ENCODE measurements at regions not wholly inside any gene's neighbourhood (a gene's known extent, or its start where the extent isn't known, plus 50 kb on each side); places are given as distances from the start of the nearest gene placed in this dataset.

DNA sequence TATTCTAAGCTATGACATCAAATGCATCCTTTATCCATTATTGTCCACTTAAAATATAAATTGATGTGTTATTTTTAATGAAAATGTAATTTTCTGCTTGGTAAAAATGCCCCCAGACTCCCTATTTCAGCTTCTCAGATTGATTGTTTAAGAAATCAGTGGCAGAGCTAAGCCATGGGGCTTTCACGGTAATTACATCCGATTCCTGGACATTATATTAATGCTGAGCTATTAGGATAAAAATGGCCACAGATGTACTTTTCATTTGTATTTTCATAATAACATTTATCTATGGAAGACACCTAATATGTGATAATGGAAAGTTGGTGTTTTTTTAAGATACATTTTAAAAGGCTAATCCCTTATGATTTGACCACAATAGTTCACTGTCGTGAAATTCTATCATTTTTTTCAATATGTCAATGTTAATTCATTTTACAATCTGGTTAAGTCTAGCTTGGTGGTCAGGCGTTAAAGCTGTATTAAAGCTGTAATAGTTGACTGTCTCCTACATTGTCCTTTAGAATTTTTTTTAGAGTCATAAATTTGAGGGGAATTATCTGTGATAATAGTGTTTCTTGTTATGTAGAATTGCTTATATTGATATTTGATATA, 229.0 kb upstream of the UBE2E3 start:
- intact Hi-C loops (cut with micrococcal nuclease; ENCODE audit: unreplicated experiment) = no loop called here
- H3K4me3 ChIP-seq = no peak overlapping the region
- no peaks in the 10 kb centered on the region for H3K36me3 ChIP-seq (ENCODE audit: low read depth)
- H3F3A ChIP-seq (ENCODE audit: insufficient read depth, low read depth) = peaks cover 18% of the 10 kb centered on the region
- H3K27ac ChIP-seq = no peak overlapping the region
- no peak overlapping the region for H3K4me2 ChIP-seq
- ChIA-PET CTCF (no interaction called here), POLR2A (ENCODE audit: unreplicated experiment) (no interaction called here)
- no peaks in the 10 kb centered on the region for H3K9me2 ChIP-seq (ENCODE audit: insufficient read depth)
- no peak overlapping the region for H2AFZ ChIP-seq
- BruUV-seq (replicated peaks) = no TSS peak
- no peaks in the 10 kb centered on the region for H4K20me1 ChIP-seq (ENCODE audit: insufficient read depth)
- DNase-seq = no peak
- TF ChIP-seq EZH2 (IDR thresholded peaks at IDR 0.05; ENCODE audit: low read depth) = no peak
- TF ChIP-seq, protein P1, sequence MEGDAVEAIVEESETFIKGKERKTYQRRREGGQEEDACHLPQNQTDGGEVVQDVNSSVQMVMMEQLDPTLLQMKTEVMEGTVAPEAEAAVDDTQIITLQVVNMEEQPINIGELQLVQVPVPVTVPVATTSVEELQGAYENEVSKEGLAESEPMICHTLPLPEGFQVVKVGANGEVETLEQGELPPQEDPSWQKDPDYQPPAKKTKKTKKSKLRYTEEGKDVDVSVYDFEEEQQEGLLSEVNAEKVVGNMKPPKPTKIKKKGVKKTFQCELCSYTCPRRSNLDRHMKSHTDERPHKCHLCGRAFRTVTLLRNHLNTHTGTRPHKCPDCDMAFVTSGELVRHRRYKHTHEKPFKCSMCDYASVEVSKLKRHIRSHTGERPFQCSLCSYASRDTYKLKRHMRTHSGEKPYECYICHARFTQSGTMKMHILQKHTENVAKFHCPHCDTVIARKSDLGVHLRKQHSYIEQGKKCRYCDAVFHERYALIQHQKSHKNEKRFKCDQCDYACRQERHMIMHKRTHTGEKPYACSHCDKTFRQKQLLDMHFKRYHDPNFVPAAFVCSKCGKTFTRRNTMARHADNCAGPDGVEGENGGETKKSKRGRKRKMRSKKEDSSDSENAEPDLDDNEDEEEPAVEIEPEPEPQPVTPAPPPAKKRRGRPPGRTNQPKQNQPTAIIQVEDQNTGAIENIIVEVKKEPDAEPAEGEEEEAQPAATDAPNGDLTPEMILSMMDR (conservative IDR thresholded peaks at IDR 0.05) = no peak
- H3K4me1 ChIP-seq (replicated peaks; ENCODE audit: insufficient read depth) = peaks cover 34% of the 10 kb centered on the region
- no peaks in the 10 kb centered on the region for H3K27me3 ChIP-seq (ENCODE audit: insufficient read depth, low read depth)
- H3K79me2 ChIP-seq (ENCODE audit: low read depth) = no peaks in the 10 kb centered on the region
- H3K9me3 ChIP-seq (ENCODE audit: insufficient read depth, low read depth) = peaks cover 25% of the 10 kb centered on the region

DNA sequence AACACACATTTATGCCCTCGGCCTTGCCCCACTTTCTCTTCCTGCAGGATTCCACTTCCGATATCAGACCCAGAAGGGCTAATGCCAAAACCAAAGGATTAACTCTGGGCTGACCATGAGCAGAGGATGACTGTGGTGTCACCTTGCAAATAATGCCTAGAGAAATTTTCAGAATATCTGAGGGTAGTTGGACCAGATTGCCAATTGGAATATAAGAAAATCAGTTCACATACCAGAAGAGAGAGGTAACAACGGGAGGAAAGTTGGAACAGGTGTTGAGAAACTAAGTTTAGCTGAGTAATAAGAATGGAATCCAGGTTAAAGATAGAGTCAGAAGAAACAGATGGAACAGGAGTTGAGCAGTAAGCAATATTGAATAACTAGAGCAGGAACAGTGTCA, 232.7 kb upstream of the UBE2E3 start:
- Histone ChIP-seq H3K79me2 (ENCODE audit: low read depth) (no peaks in the 10 kb centered on the region), H3K4me2 (peak overlapping the region; percentile 41), H3K9me2 (ENCODE audit: insufficient read depth) (no peaks in the 10 kb centered on the region), H3K9me3 (ENCODE audit: insufficient read depth, low read depth) (peaks cover 36% of the 10 kb centered on the region), H3K36me3 (ENCODE audit: low read depth) (no peaks in the 10 kb centered on the region), H3F3A (ENCODE audit: insufficient read depth, low read depth) (peaks cover 22% of the 10 kb centered on the region), H4K20me1 (ENCODE audit: insufficient read depth) (no peaks in the 10 kb centered on the region), H2AFZ (no peak overlapping the region), H3K27ac (peak overlapping the region; percentile 49), H3K4me3 (peak overlapping the region; percentile 6; the same call in 1 of the 2 replicates), H3K4me1 (replicated peaks; ENCODE audit: insufficient read depth) (peaks cover 28% of the 10 kb centered on the region), H3K27me3 (ENCODE audit: insufficient read depth, low read depth) (no peaks in the 10 kb centered on the region)
- intact Hi-C loops (cut with micrococcal nuclease; ENCODE audit: unreplicated experiment) = loop anchor here (1.0 to 10.0 kb wide), 6 partner anchors 90 to 1207 kb away; partner anchors contain the start of gene UBE2E3
- ChIA-PET POLR2A (ENCODE audit: unreplicated experiment) (no interaction called here), CTCF (no interaction called here)
- no TSS peak for BruUV-seq (replicated peaks)
- TF ChIP-seq EZH2 (IDR thresholded peaks at IDR 0.05; ENCODE audit: low read depth) = no peak
- TF ChIP-seq, protein P1 (conservative IDR thresholded peaks at IDR 0.05) = no peak
- peak; percentile 67 to 95 for DNase-seq

DNA sequence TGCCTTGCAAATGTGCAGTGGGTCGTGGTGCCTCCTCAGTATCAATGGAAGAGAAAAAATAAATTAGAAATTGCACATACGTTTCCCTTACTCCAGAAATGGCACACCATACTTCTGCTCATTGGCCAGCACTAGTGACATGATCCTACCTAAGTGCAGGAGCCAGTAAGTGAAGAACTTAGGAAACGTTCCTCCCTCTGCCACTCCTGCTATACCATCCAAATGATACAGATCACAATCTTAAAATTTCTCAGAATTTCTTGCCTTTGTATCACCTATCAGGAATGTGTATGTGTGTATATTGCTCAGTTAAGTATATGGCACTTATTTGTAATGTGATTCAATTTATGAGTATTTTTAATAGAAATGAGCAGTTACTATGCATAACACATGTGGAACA, 237.0 kb upstream of the UBE2E3 start:
- Histone ChIP-seq H2AFZ (no peak overlapping the region), H3K4me3 (0 out of 2 replicates have a peak overlapping the region, but pooled peaks have one; percentile 4), H3K36me3 (ENCODE audit: low read depth) (no peaks in the 10 kb centered on the region), H3K4me2 (peak overlapping the region; percentile 11), H3K79me2 (ENCODE audit: low read depth) (no peaks in the 10 kb centered on the region), H3K9me3 (ENCODE audit: insufficient read depth, low read depth) (peaks cover 19% of the 10 kb centered on the region), H3K27me3 (ENCODE audit: insufficient read depth, low read depth) (no peaks in the 10 kb centered on the region), H4K20me1 (ENCODE audit: insufficient read depth) (no peaks in the 10 kb centered on the region), H3F3A (ENCODE audit: insufficient read depth, low read depth) (peaks cover 21% of the 10 kb centered on the region), H3K9me2 (ENCODE audit: insufficient read depth) (no peaks in the 10 kb centered on the region), H3K27ac (0 out of 2 replicates have a peak overlapping the region, but pooled peaks have one; percentile 4), H3K4me1 (replicated peaks; ENCODE audit: insufficient read depth) (peaks cover 35% of the 10 kb centered on the region)
- ChIA-PET POLR2A (ENCODE audit: unreplicated experiment) (no interaction called here), CTCF (no interaction called here)
- intact Hi-C loops (cut with micrococcal nuclease; ENCODE audit: unreplicated experiment) = loop anchor here (1.0 to 10.0 kb wide), 3 partner anchors 15 to 1211 kb away; no protein-coding TSS in a partner anchor
- DNase-seq = peak in 1 of 2 experiments; percentile 65
- TF ChIP-seq, protein P1 (conservative IDR thresholded peaks at IDR 0.05) = no peak
- no peak for TF ChIP-seq EZH2 (IDR thresholded peaks at IDR 0.05; ENCODE audit: low read depth)
- BruUV-seq (replicated peaks) = no TSS peak
